Activated naive CD4-positive, alpha-beta T cell (primary cell): ENCODE measurements at regions not wholly inside any gene's neighbourhood (a gene's known extent, or its start where the extent isn't known, plus 50 kb on each side); places are given as distances from the start of the nearest gene placed in this dataset.
"Not testable (repeated sequence)": the region's sequence is repeated elsewhere in the genome, so short reads cannot be mapped to it uniquely, and the experiment has no call there.

Experiments used
- DNase-seq, 4 experiments: peaks; one replicate each; lab custom pipeline; 2025; lab: John Stamatoyannopoulos, UW

DNA sequence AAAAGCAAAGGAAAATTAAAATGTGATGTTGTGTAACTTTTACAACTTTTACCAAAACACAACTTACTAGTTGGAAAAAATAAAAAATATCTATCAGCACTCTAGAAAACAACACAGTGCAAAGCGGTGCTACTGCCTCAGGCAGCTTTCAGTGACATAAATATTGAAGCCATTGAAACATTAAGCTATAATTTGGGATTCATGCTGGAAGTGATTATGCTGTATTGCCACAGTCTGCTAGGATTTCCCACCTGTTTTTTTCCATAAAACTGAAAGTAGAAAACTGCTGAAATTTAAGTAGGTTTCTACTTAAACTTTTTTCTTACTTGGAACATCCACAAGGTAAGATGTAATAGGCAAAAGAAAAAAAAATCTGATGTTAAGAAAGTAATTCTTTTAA lies 674.4 kb downstream of the KCNT2 start:
- DNase-seq, result no peak

- DNase-seq, result no peak
These were observed 692.4 kb downstream of the KCNT2 start for GRCh38 chr1:195915826-195916225.

- DNase-seq, result no peak
These were observed 699.2 kb downstream of the KCNT2 start for GRCh38 chr1:195909061-195909460.

DNA sequence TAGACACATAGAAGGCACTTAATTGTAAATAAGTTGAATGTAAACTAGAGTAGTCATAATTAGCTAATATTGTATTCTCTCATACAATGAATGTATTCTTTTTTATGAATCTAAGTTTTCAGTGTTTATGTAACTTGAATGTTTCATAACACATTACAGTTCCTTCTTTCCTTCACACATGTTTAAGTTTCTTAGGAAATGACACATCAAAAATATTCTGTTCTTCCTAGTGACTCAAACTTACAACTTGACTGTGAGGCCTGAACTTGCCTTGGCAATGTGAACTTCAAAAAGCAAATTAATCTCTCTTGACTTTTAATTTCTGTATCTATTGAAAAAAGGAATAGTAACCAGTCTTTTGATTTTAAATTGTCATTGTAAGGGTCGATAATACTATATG lies 700.1 kb downstream of the KCNT2 start:
- DNase-seq, result no peak

DNA sequence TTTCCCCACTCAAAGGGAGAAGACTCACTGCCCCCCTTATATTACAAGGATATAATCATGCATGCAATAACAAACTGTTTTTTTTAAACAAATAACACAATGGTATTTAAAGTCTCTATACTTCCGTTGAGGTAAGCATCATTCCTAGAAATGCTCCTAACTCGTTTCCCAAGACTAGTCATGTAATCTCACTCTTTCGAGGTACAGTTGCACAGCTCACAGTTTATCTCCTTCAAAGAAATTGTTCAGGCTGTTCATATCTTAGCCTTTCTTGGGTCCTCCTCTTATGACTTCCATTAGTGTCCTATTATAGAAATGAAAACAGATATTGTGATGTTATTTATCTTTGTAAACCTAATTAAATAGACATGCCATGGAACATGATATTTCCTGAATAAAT lies 705.0 kb downstream of the KCNT2 start:
- no peak for DNase-seq

GRCh38 chr1:195902779-195903178 lies 705.5 kb downstream of the KCNT2 start:
- DNase-seq, result no peak

DNA sequence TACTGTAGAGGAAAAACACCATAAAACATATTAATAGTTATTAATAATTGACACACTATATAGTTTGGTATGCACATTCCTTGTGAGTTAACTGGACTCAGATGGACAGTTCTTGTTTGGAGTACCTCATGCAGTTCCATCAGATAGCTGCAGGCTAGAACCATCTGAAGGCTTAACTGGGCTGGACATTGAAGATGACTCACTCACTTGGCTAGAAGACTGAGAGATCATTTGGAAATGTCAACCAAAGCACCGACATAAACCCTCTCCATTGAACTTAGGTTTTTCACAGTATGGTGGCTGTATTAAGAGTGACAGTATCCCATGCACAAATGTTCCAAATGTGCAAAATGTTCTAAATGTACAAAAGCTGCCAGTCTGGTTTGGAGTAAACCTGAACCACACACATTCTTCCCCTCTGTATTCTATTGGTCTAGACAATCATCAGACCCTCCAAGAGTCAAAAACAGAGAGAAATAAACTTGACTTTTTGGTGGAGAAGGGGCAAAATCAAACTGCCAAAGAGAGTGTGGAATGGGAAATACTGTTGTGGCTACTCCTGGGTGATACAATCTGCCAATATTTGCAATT lies 708.4 kb downstream of the KCNT2 start:
- no peak for DNase-seq

GRCh38 chr1:195898924-195899323 lies 709.3 kb downstream of the KCNT2 start:
- DNase-seq, result no peak

DNA sequence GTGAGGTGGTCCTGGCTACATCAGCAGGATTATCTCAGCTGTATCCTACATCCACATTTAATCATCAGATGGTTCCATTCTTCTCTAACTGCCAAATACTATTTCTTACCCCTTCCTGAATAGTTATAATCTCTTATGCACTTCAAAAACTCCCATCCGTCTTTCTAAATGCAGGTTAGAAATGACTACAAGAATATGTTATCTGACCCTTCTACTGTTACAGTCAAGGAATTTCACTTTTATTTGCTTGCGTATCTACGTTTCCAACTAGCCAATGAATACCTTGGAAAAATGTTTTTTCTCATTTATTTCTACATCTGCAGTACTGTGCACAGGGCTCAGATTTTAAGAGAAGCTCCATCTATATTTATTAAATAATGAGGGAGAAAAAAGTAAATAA lies 709.9 kb downstream of the KCNT2 start:
- no peak for DNase-seq

DNA sequence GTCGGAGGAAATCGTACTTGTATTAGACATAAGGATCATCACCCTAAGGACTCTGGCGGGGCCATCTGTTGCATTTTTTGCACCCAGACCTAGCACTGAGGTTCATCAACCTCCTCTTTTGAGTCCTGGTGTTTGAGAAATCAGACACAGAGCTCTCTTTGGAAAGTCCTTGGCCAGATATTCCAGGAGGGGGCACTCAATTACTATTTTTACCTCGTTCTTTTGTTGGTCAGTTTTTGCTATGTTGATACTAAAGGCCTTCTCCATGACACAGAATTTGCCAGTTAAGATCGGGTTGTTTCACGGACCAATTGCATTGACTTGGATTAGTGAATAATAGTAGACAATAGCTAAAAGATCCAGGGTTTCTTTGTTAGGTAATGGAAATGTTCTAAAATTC lies 711.2 kb downstream of the KCNT2 start:
- no peak for DNase-seq

- no peak for DNase-seq
These were observed 713.8 kb downstream of the KCNT2 start for GRCh38 chr1:195894411-195894810.

DNA sequence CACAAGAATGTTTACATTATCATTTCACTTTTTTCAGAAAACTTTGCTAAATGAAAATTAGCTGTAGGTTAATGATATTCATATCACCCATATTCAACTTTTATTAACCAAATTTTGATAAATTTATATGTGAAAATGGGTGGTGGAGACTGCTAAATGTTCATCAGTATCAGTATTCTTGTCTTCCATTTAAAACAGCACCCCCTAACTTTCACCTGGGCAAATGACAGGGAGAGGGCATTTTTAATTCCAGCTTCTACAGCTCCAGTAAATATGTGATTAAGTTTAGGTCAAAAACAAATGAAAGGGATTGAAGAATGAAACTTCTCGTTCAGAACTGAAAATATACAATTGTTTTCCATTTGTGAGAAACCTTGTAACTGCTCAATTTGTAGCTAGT lies 722.2 kb downstream of the KCNT2 start:
- no peak for DNase-seq

DNA sequence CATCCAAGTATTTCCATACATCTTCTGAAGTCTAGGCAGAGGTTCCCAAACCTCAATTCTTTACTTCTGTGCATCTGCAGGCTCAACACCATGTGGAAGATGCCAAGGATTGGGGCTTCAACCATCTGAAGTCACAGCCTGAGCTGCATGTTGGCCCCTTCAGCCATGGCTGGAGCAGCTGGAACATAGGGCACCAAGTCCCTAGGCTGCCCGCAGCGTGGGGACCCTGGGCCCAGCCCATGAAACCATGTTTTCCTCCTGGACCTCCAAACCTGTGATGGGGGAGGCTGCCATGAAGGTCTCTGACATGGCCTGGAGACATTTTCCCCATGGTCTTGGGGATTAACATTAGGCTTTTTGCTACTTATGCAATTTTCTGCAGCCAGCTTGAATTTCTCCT lies 729.8 kb downstream of the KCNT2 start:
- DNase-seq, result no peak

GRCh38 chr1:195876792-195877191 lies 731.4 kb downstream of the KCNT2 start:
- DNase-seq, result no peak

DNA sequence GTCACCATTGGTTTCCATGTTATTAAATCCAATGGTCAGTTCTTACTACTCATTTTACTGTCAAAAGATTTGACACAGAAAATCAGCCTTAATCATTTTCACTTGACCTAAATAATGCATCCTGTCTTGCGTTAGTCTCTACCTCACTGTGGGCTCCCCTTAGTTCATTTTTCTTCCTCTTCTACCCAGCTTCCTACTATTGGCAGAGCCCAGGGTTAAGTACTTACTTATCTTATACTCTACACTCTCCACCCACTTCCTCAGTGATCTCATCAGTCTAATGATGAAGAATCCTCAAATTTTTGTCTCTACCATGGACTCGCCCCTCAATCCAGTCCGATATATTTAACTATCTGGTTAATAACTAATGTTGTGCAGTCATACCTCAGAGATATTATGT lies 735.9 kb downstream of the KCNT2 start:
- DNase-seq, result no peak

- DNase-seq, result no peak
These were observed 740.6 kb downstream of the KCNT2 start for GRCh38 chr1:195867638-195868037.

- DNase-seq, result no peak
These were observed 741.4 kb downstream of the KCNT2 start for GRCh38 chr1:195866781-195867222.

GRCh38 chr1:195866091-195866780 lies 742.0 kb downstream of the KCNT2 start:
- DNase-seq, result no peak

- no peak for DNase-seq
These were observed 756.4 kb downstream of the KCNT2 start for GRCh38 chr1:195851804-195852203.

- DNase-seq, result no peak
These were observed 757.1 kb downstream of the KCNT2 start for GRCh38 chr1:195851016-195851601.

DNA sequence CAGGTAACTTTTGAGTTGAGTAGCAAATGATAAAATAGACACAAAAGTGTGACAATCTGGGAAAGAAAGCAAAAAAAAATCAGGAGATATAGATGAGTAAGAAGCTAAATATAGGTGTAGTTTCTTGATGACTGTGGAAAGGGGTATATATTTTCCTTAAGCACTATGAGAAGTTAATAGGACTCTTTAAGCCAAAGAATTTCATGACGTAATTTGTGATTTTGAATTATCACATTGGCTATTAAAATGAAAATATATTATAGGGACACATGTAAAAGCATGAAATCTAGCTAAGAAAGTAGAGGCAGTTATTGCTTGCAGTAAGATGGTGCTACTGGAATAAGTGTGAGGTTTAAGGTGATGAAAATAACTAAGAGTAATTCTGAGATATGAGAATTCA lies 759.1 kb downstream of the KCNT2 start:
- DNase-seq, result no peak

GRCh38 chr1:195847957-195848875 lies 760.0 kb downstream of the KCNT2 start:
- DNase-seq, result not testable (repeated sequence)

- DNase-seq, result no peak
These were observed 776.5 kb downstream of the KCNT2 start for GRCh38 chr1:195831789-195832188.
